Esophagus muscularis mucosa (tissue), 3 donors: ENCODE measurements at regions not wholly inside any gene's neighbourhood (a gene's known extent, or its start where the extent isn't known, plus 50 kb on each side); places are given as distances from the start of the nearest gene placed in this dataset.

Experiments
- CTCF ChIP-seq, 3 experiments: fragments of 200-600 bp in 2 of 3; fragments of 450-650 bp in 1 of 3; sonication (generic) in 2 of 3; IDR thresholded peaks; one replicate each; pipeline ENCODE4 v1.5.1; 2017 to 2019; ENCODE audit warnings: antibody characterized with exemption in 3 of 3, mild to moderate bottlenecking in 2 of 3, moderate library complexity in 1 of 3
- POLR2A ChIP-seq: fragments of 450-650 bp; IDR thresholded peaks from one replicate; pipeline ENCODE4 v1.6.1; 2017; ENCODE audit warnings: antibody characterized with exemption, moderate library complexity, mild to moderate bottlenecking, low read depth
- POLR2AphosphoS5 ChIP-seq, 2 donors: sonication (generic); formaldehyde crosslinking; IDR thresholded peaks; one replicate each; pipeline ENCODE4 v1.6.1; 2017; ENCODE audit warnings: antibody characterized with exemption in 2 of 2

GRCh38 chr7:41890631-41891274, 187.9 kb upstream of the INHBA start:
- no peak for TF ChIP-seq CTCF (IDR thresholded peaks at IDR 0.05)
- no peak for TF ChIP-seq POLR2A
- TF ChIP-seq POLR2AphosphoS5 (IDR thresholded peaks at IDR 0.05): no peak
